ENCODE measurements at regions not wholly inside any gene's neighbourhood (a gene's known extent, or its start where the extent isn't known, plus 50 kb on each side); places are given as distances from the start of the nearest gene placed in this dataset.

GRCh38 chr10:6336016-6336415, 133.3 kb downstream of the PFKFB3 start:
- Histone ChIP-seq H3K9me2 (ENCODE audit: insufficient read depth) (no peaks in the 10 kb centered on the region), H3K36me3 (ENCODE audit: low read depth) (no peaks in the 10 kb centered on the region), H4K20me1 (ENCODE audit: insufficient read depth) (no peaks in the 10 kb centered on the region), H3K9me3 (ENCODE audit: low read depth) (no peaks in the 10 kb centered on the region), H3F3A (ENCODE audit: insufficient read depth) (no peaks in the 10 kb centered on the region), H2AFZ (no peak overlapping the region), H3K79me2 (ENCODE audit: insufficient read depth) (no peaks in the 10 kb centered on the region), H3K9ac (no peak overlapping the region), H3K4me1 (ENCODE audit: insufficient read depth) (no peaks in the 10 kb centered on the region), H3K4me2 (ENCODE audit: unreplicated experiment) (no peak overlapping the region), H3K4me3 (no peak overlapping the region), H3K27me3 (replicated peaks; ENCODE audit: insufficient read depth) (no peaks in the 10 kb centered on the region), H3K27ac (no peak overlapping the region)
- WGBS, 2 experiments (ENCODE audit: low coverage in 1 of 2, low lambda C conversion rate in 2 of 2, missing lambda C conversion rate in 2 of 2) = 60 to 90% methylated on average over 2 to 3 of the region's 3 CpGs
- TF ChIP-seq EZH2phosphoT487 (IDR thresholded peaks at IDR 0.05; ENCODE audit: insufficient read depth, low read depth) (no peak), EZH2 (IDR thresholded peaks at IDR 0.05; ENCODE audit: insufficient read depth, poor library complexity, severe bottlenecking) (no peak)
- DNase-seq = no peak
- in situ Hi-C loops (cut with MboI) = no loop called here

GRCh38 chr10:6337382-6337781, 134.7 kb downstream of the PFKFB3 start:
- H4K20me1 ChIP-seq (ENCODE audit: insufficient read depth) = no peaks in the 10 kb centered on the region
- no peaks in the 10 kb centered on the region for H3K79me2 ChIP-seq (ENCODE audit: insufficient read depth)
- 83 to 91% methylated on average over 6 of the region's 6 CpGs for WGBS, 2 experiments (ENCODE audit: low coverage in 1 of 2, low lambda C conversion rate in 2 of 2, missing lambda C conversion rate in 2 of 2)
- H3F3A ChIP-seq (ENCODE audit: insufficient read depth) = no peaks in the 10 kb centered on the region
- H2AFZ ChIP-seq = no peak overlapping the region
- in situ Hi-C loops (cut with MboI) = no loop called here
- H3K4me1 ChIP-seq (ENCODE audit: insufficient read depth) = no peaks in the 10 kb centered on the region
- TF ChIP-seq EZH2 (IDR thresholded peaks at IDR 0.05; ENCODE audit: insufficient read depth, poor library complexity, severe bottlenecking) (no peak), EZH2phosphoT487 (IDR thresholded peaks at IDR 0.05; ENCODE audit: insufficient read depth, low read depth) (no peak)
- H3K9me2 ChIP-seq (ENCODE audit: insufficient read depth) = no peaks in the 10 kb centered on the region
- no peak overlapping the region for H3K4me3 ChIP-seq
- H3K27me3 ChIP-seq (replicated peaks; ENCODE audit: insufficient read depth) = no peaks in the 10 kb centered on the region
- H3K9me3 ChIP-seq (ENCODE audit: low read depth) = no peaks in the 10 kb centered on the region
- no peak overlapping the region for H3K9ac ChIP-seq
- DNase-seq = no peak
- no peaks in the 10 kb centered on the region for H3K36me3 ChIP-seq (ENCODE audit: low read depth)
- H3K27ac ChIP-seq = no peak overlapping the region
- H3K4me2 ChIP-seq (ENCODE audit: unreplicated experiment) = no peak overlapping the region

DNA sequence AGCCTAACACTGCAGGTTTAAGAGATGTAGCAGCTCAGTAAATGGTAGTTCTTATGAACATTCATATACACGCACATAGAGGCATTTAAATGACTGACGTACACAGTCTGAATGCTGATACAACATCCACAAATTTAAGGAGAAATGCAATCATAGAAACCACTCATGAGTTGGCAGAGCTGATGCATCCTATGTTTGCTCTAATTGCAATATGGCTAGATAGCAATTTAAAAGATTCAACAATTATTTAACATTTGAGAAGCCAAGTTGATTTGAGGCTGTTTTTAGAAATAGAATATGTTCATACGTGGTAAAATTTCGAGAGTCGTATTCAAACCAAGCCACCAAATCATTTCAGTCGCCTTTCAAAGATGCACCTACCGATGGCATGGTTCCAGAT, 135.6 kb downstream of the PFKFB3 start:
- in situ Hi-C loops (cut with MboI) = no loop called here
- DNase-seq = no peak
- Histone ChIP-seq H3K9ac (no peak overlapping the region), H3K36me3 (ENCODE audit: low read depth) (no peaks in the 10 kb centered on the region), H3F3A (ENCODE audit: insufficient read depth) (no peaks in the 10 kb centered on the region), H2AFZ (no peak overlapping the region), H4K20me1 (ENCODE audit: insufficient read depth) (no peaks in the 10 kb centered on the region), H3K27ac (no peak overlapping the region), H3K4me1 (ENCODE audit: insufficient read depth) (no peaks in the 10 kb centered on the region), H3K4me2 (ENCODE audit: unreplicated experiment) (no peak overlapping the region), H3K4me3 (no peak overlapping the region), H3K27me3 (replicated peaks; ENCODE audit: insufficient read depth) (no peaks in the 10 kb centered on the region), H3K9me2 (ENCODE audit: insufficient read depth) (no peaks in the 10 kb centered on the region), H3K79me2 (ENCODE audit: insufficient read depth) (no peaks in the 10 kb centered on the region), H3K9me3 (ENCODE audit: low read depth) (no peaks in the 10 kb centered on the region)
- 71 to 76% methylated on average over 7 of the region's 7 CpGs for WGBS, 2 experiments (ENCODE audit: low coverage in 1 of 2, low lambda C conversion rate in 2 of 2, missing lambda C conversion rate in 2 of 2)
- TF ChIP-seq EZH2phosphoT487 (IDR thresholded peaks at IDR 0.05; ENCODE audit: insufficient read depth, low read depth) (no peak), EZH2 (IDR thresholded peaks at IDR 0.05; ENCODE audit: insufficient read depth, poor library complexity, severe bottlenecking) (no peak)

GRCh38 chr10:6339891-6340290, 137.2 kb downstream of the PFKFB3 start:
- no peaks in the 10 kb centered on the region for H3K9me2 ChIP-seq (ENCODE audit: insufficient read depth)
- no peak for DNase-seq
- no peak overlapping the region for H3K4me3 ChIP-seq
- no peak overlapping the region for H3K4me2 ChIP-seq (ENCODE audit: unreplicated experiment)
- WGBS, 2 experiments (ENCODE audit: low coverage in 1 of 2, low lambda C conversion rate in 2 of 2, missing lambda C conversion rate in 2 of 2) = 87 to 88% methylated on average over 5 of the region's 5 CpGs
- H3K36me3 ChIP-seq (ENCODE audit: low read depth) = no peaks in the 10 kb centered on the region
- H2AFZ ChIP-seq = no peak overlapping the region
- in situ Hi-C loops (cut with MboI) = no loop called here
- no peaks in the 10 kb centered on the region for H3K27me3 ChIP-seq (replicated peaks; ENCODE audit: insufficient read depth)
- no peaks in the 10 kb centered on the region for H3F3A ChIP-seq (ENCODE audit: insufficient read depth)
- H3K4me1 ChIP-seq (ENCODE audit: insufficient read depth) = no peaks in the 10 kb centered on the region
- TF ChIP-seq EZH2phosphoT487 (IDR thresholded peaks at IDR 0.05; ENCODE audit: insufficient read depth, low read depth) = no peak
- TF ChIP-seq EZH2 (IDR thresholded peaks at IDR 0.05; ENCODE audit: insufficient read depth, poor library complexity, severe bottlenecking) = no peak
- no peaks in the 10 kb centered on the region for H3K9me3 ChIP-seq (ENCODE audit: low read depth)
- no peaks in the 10 kb centered on the region for H3K79me2 ChIP-seq (ENCODE audit: insufficient read depth)
- H4K20me1 ChIP-seq (ENCODE audit: insufficient read depth) = no peaks in the 10 kb centered on the region
- no peak overlapping the region for H3K27ac ChIP-seq
- H3K9ac ChIP-seq = no peak overlapping the region

GRCh38 chr10:6342096-6342685, 139.5 kb downstream of the PFKFB3 start:
- Histone ChIP-seq H3K9me3 (ENCODE audit: low read depth) (no peaks in the 10 kb centered on the region), H3K27ac (no peak overlapping the region)

More at GRCh38 chr10:6342096-6342685, 139.5 kb downstream of the PFKFB3 start:
- H3K4me2 ChIP-seq (ENCODE audit: unreplicated experiment) = no peak overlapping the region
- H3K79me2 ChIP-seq (ENCODE audit: insufficient read depth) = no peaks in the 10 kb centered on the region
- DNase-seq = peak; percentile 23
- in situ Hi-C loops (cut with MboI) = no loop called here
- H3K9me2 ChIP-seq (ENCODE audit: insufficient read depth) = no peaks in the 10 kb centered on the region
- no peak for TF ChIP-seq EZH2phosphoT487 (IDR thresholded peaks at IDR 0.05; ENCODE audit: insufficient read depth, low read depth)
- TF ChIP-seq EZH2 (IDR thresholded peaks at IDR 0.05; ENCODE audit: insufficient read depth, poor library complexity, severe bottlenecking) = no peak
- H4K20me1 ChIP-seq (ENCODE audit: insufficient read depth) = no peaks in the 10 kb centered on the region
- no peaks in the 10 kb centered on the region for H3K36me3 ChIP-seq (ENCODE audit: low read depth)
- no peak overlapping the region for H3K4me3 ChIP-seq
- no peak overlapping the region for H3K9ac ChIP-seq
- 39 to 41% methylated on average over 10 of the region's 10 CpGs for WGBS, 2 experiments (ENCODE audit: low coverage in 1 of 2, low lambda C conversion rate in 2 of 2, missing lambda C conversion rate in 2 of 2)
- H2AFZ ChIP-seq = no peak overlapping the region
- H3K4me1 ChIP-seq (ENCODE audit: insufficient read depth) = peaks cover 9% of the 10 kb centered on the region
- H3K27me3 ChIP-seq (replicated peaks; ENCODE audit: insufficient read depth) = no peaks in the 10 kb centered on the region
- no peaks in the 10 kb centered on the region for H3F3A ChIP-seq (ENCODE audit: insufficient read depth)
